ENCODE measurements at regions not wholly inside any gene's neighbourhood (a gene's known extent, or its start where the extent isn't known, plus 50 kb on each side); places are given as distances from the start of the nearest gene placed in this dataset.

- dilution Hi-C loops (cut with MboI; ENCODE audit: extremely low pct_ligation_motif_present, low sequenced_read_pairs): no loop called here
- POLR2A ChIA-PET: no interaction called here
- Histone ChIP-seq H3K79me2 (ENCODE audit: control insufficient read depth, insufficient read depth, low read length) (no peaks in the 10 kb centered on the region), H3K4me1 (ENCODE audit: control insufficient read depth, extremely low read depth, insufficient read depth, low read length) (no peaks in the 10 kb centered on the region), H3K9ac (replicated peaks; ENCODE audit: extremely low read depth, insufficient read depth, low read length) (no peak overlapping the region), H3K9me1 (replicated peaks; ENCODE audit: control insufficient read depth, extremely low read depth, insufficient read depth, low read length) (no peaks in the 10 kb centered on the region), H3K27me3 (ENCODE audit: control insufficient read depth in 2 of 2, insufficient read depth in 2 of 2, low read length in 2 of 2) (peaks cover 2 to 8% of the 10 kb centered on the region in 2 experiments), H4K20me1 (replicated peaks; ENCODE audit: control insufficient read depth, extremely low read depth, insufficient read depth, low read length) (no peaks in the 10 kb centered on the region), H3K9me3 (replicated peaks; ENCODE audit: control insufficient read depth, insufficient read depth, low read length) (no peaks in the 10 kb centered on the region), H3K4me2 (ENCODE audit: insufficient read depth, low read length) (no peak overlapping the region), H3K27ac (ENCODE audit: insufficient read depth, low read depth, low read length) (no peak overlapping the region), H2AFZ (ENCODE audit: low read depth, low read length) (no peak overlapping the region), H3K4me3 (replicated peaks in 1 of 3; ENCODE audit: insufficient read depth in 1 of 3, low read depth in 1 of 3, low read length in 3 of 3) (no peak overlapping the region), H3K36me3 (ENCODE audit: control insufficient read depth in 2 of 2, extremely low read depth in 1 of 2, insufficient read depth in 2 of 2, low read length in 2 of 2) (no peaks in the 10 kb centered on the region)
- no peak for FAIRE-seq
- no peak for DNase-seq (ENCODE audit: low read depth, low spot score)
- TF ChIP-seq MAX (IDR thresholded peaks at IDR 0.05; ENCODE audit: insufficient read depth, insufficient read length) (no peak), EZH2 (IDR thresholded peaks at IDR 0.05; ENCODE audit: borderline replicate concordance, low read depth, low read length, severe bottlenecking) (no peak), FOS (IDR thresholded peaks at IDR 0.05; ENCODE audit: borderline replicate concordance, insufficient read depth, low read length) (no peak), JUN (IDR thresholded peaks at IDR 0.05; ENCODE audit: borderline replicate concordance, insufficient read depth, insufficient read length, low read depth) (no peak), POLR2A (IDR thresholded peaks at IDR 0.05; ENCODE audit: low read depth, low read length) (no peak), CTCF (IDR thresholded peaks at IDR 0.05; ENCODE audit: extremely low read depth in 1 of 2, insufficient read depth in 1 of 2, low read depth in 1 of 2, low read length in 2 of 2) (no peak), POLR2AphosphoS5 (IDR thresholded peaks at IDR 0.05; ENCODE audit: insufficient read depth, low read depth, low read length) (no peak), MYC (IDR thresholded peaks at IDR 0.05; ENCODE audit: low read depth, low read length) (no peak), GATA2 (IDR thresholded peaks at IDR 0.05; ENCODE audit: insufficient read depth, insufficient read length, low read depth, low read length) (no peak)
- intact Hi-C loops (cut with micrococcal nuclease): no loop called here
- BruUV-seq (replicated peaks): no TSS peak
- CTCF ChIA-PET: interaction anchor here (1.3 to 1.4 kb wide), 2 partner anchors 16 to 17 kb away, joined by 4 to 5 read pairs; no protein-coding TSS in a partner anchor
These were observed 63.6 kb downstream of the INSIG1 start for GRCh38 chr7:155361346-155361680.
